ENCODE measurements at regions not wholly inside any gene's neighbourhood (a gene's known extent, or its start where the extent isn't known, plus 50 kb on each side); places are given as distances from the start of the nearest gene placed in this dataset.

- no peaks in the 10 kb centered on the region for H3K27me3 ChIP-seq (replicated peaks in 1 of 4; ENCODE audit: control insufficient read depth in 3 of 4, extremely low read depth in 1 of 4, insufficient read depth in 3 of 4, low read length in 3 of 4)
These were observed 193.3 kb downstream of the CEP135 start for GRCh38 chr4:56142088-56142487.

More at GRCh38 chr4:56142088-56142487, 193.3 kb downstream of the CEP135 start:
- H4K5ac ChIP-seq (ENCODE audit: insufficient read length, low read depth, low read length): no peak overlapping the region
- H3K23me2 ChIP-seq (ENCODE audit: low read depth, low read length): no peaks in the 10 kb centered on the region
- no peak overlapping the region for H2BK12ac ChIP-seq (ENCODE audit: low read depth, low read length)
- no peaks in the 10 kb centered on the region for H3K4me1 ChIP-seq (replicated peaks in 1 of 4; ENCODE audit: control insufficient read depth in 3 of 4, insufficient read depth in 4 of 4, low read length in 3 of 4)
- H2AFZ ChIP-seq (ENCODE audit: low read length): no peak overlapping the region
- ChIA-PET CTCF (ENCODE audit: partially characterized antibody) (interaction anchor here (1.2 kb wide), 1 partner anchor 20 kb away, joined by 3 read pairs; no protein-coding TSS in a partner anchor), POLR2A (ENCODE audit: partially characterized antibody) (no interaction called here)
- H3K23ac ChIP-seq (ENCODE audit: insufficient read length): no peak overlapping the region
- H3K36me3 ChIP-seq (ENCODE audit: control insufficient read depth in 2 of 4, insufficient read depth in 4 of 4, low read length in 3 of 4): no peaks in the 10 kb centered on the region; a peak in 1 of 8 replicates
- no peak overlapping the region for H4K91ac ChIP-seq (replicated peaks; ENCODE audit: insufficient read length, low read length)
- H2BK15ac ChIP-seq (ENCODE audit: low read length): no peak overlapping the region
- no peak overlapping the region for H3K27ac ChIP-seq (ENCODE audit: low read depth, low read length)
- H3K4me3 ChIP-seq (ENCODE audit: extremely low read depth in 1 of 4, insufficient read depth in 2 of 4, low read depth in 3 of 4, low read length in 4 of 4): no peak overlapping the region
- no peaks in the 10 kb centered on the region for H3K79me2 ChIP-seq (ENCODE audit: control insufficient read depth in 1 of 2, insufficient read depth in 2 of 2, low read length in 2 of 2)
- 93% methylated on average over 1 of the region's 1 CpG; no CpG with 5 or more reads in 1 of the 2 experiments for WGBS, 2 experiments (ENCODE audit: extremely low coverage in 1 of 2, insufficient coverage in 1 of 2, insufficient read length in 1 of 2, insufficient replicate concordance in 2 of 2, low coverage in 1 of 2, low lambda C conversion rate in 2 of 2, missing lambda C conversion rate in 1 of 2)
- TF ChIP-seq PHF8 (conservative IDR thresholded peaks at IDR 0.05; ENCODE audit: low read depth, low read length) (no peak), CEBPB (IDR thresholded peaks at IDR 0.05; ENCODE audit: low read depth, low read length) (no peak), SIRT6 (IDR thresholded peaks at IDR 0.05; ENCODE audit: low read length) (no peak), HDAC2 (IDR thresholded peaks at IDR 0.05; ENCODE audit: borderline replicate concordance in 1 of 2, low read depth in 2 of 2, low read length in 2 of 2) (no peak), CTBP2 (IDR thresholded peaks at IDR 0.05; ENCODE audit: borderline replicate concordance, insufficient read depth, insufficient read length, low read length) (no peak), EP300 (IDR thresholded peaks at IDR 0.05; ENCODE audit: borderline replicate concordance in 1 of 2, low read depth in 2 of 2, low read length in 2 of 2) (no peak), ATF2 (IDR thresholded peaks at IDR 0.05; ENCODE audit: low read length) (no peak), RXRA (IDR thresholded peaks at IDR 0.05; ENCODE audit: insufficient read depth, low read depth, low read length) (no peak), NRF1 (IDR thresholded peaks at IDR 0.05; ENCODE audit: low read depth, low read length) (no peak)
- no peak overlapping the region for H2AK5ac ChIP-seq (ENCODE audit: low read depth, low read length)
- no peaks in the 10 kb centered on the region for H3K9me3 ChIP-seq (ENCODE audit: insufficient read depth in 2 of 2, low read depth in 1 of 2, low read length in 1 of 2)
- H2BK5ac ChIP-seq (ENCODE audit: low read depth, low read length): no peak overlapping the region
- no peaks in the 10 kb centered on the region for H3K79me1 ChIP-seq (ENCODE audit: low read depth, low read length)
- no peak overlapping the region for H2BK120ac ChIP-seq (replicated peaks; ENCODE audit: low read depth, low read length)
- peaks cover 0 to 2% of the 10 kb centered on the region in 2 experiments for H4K20me1 ChIP-seq (replicated peaks in 1 of 2; ENCODE audit: control insufficient read depth in 1 of 2, insufficient read depth in 2 of 2, low read length in 2 of 2)
- H3K4me2 ChIP-seq (ENCODE audit: insufficient read depth in 1 of 2, low read depth in 2 of 2, low read length in 2 of 2): no peak overlapping the region
- H3K9ac ChIP-seq (replicated peaks in 1 of 4; ENCODE audit: extremely low read depth in 1 of 4, low read depth in 3 of 4, low read length in 3 of 4): no peak overlapping the region
- no peak overlapping the region for H3K14ac ChIP-seq (ENCODE audit: insufficient read length)
- no peak overlapping the region for H4K8ac ChIP-seq (ENCODE audit: extremely low read depth, insufficient read depth, low read length)
- no peak overlapping the region for H2BK20ac ChIP-seq (ENCODE audit: low read length)
- H3K4ac ChIP-seq (replicated peaks; ENCODE audit: insufficient read length, low read depth, low read length): no peak overlapping the region
- H3K56ac ChIP-seq (replicated peaks; ENCODE audit: insufficient read length, low read depth, low read length): no peak overlapping the region
- H3K18ac ChIP-seq (ENCODE audit: extremely low read depth, low read length): no peak overlapping the region
- FAIRE-seq (no peak), DNase-seq (ENCODE audit: low read depth in 1 of 2, low spot score in 2 of 2) (no peak)
